PC-3 (cell line): ENCODE measurements at regions not wholly inside any gene's neighbourhood (a gene's known extent, or its start where the extent isn't known, plus 50 kb on each side); places are given as distances from the start of the nearest gene placed in this dataset.

Experiments
- CTCF ChIP-seq: fragments of 300-600 bp; sonication (generic); conservative IDR thresholded peaks from 2 replicates; pipeline ENCODE4 v1.5.1; 2017; ENCODE audit warnings: antibody characterized with exemption, low read depth, mild to moderate bottlenecking, low read length
- EZH2phosphoT487 ChIP-seq: fragments of 300-600 bp; sonication (generic); IDR thresholded peaks from 2 replicates; pipeline ENCODE4 v1.6.1; 2018; ENCODE audit warnings: mild to moderate bottlenecking, antibody characterized with exemption, low read length, borderline replicate concordance

DNA sequence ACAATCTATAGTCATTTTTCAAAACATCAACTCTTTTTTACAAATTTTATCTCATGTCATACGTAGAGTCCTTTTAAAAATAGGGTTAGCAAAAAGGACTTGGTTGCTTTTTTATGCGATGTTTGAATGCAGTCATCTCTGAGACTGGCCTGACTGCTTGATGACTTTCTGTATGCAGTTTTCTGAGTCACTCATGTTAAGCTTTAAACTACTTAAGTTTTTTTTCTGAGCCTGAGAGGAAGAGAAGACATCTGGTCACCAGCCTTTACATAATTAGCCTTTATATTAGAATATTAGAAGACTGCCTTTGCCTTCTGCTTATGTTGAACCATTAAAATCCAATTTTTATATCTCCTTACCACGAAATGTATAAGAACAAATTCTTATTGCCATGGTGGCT, 834.4 kb upstream of the MBL2 start:
- TF ChIP-seq CTCF (no peak), EZH2phosphoT487 (no peak)
